HL-60 (cell line): ENCODE measurements at regions not wholly inside any gene's neighbourhood (a gene's known extent, or its start where the extent isn't known, plus 50 kb on each side); places are given as distances from the start of the nearest gene placed in this dataset.
"Not testable (repeated sequence)": the region's sequence is repeated elsewhere in the genome, so short reads cannot be mapped to it uniquely, and the experiment has no call there.

Experiments used
- DNase-seq, 2 experiments: peaks; one replicate each; pipeline ENCODE4 v3.0.0-alpha.2; 2010 to 2020; ENCODE audit warnings: low read depth in 1 of 2, low spot score in 1 of 2
- H3K27ac ChIP-seq: fragments of 250-450 bp; sonication (Bioruptor Pico); replicated peaks from 2 replicates; pipeline ENCODE4 v1.5.1; 2020; ENCODE audit warnings: mild to moderate bottlenecking, moderate library complexity
- H3K27me3 ChIP-seq: fragments of 250-450 bp; sonication (Bioruptor Pico); 2 replicates; pipeline ENCODE4 v1.5.1; 2021; ENCODE audit warnings: mild to moderate bottlenecking, moderate library complexity; ENCODE audit not compliant: insufficient read depth, poor library complexity, severe bottlenecking
- H3K4me3 ChIP-seq: replicated peaks from 2 replicates; pipeline ENCODE4 v1.5.1; 2011; ENCODE audit warnings: mild to moderate bottlenecking, control low read depth, low read length; ENCODE audit not compliant: insufficient read depth
- GABPA ChIP-seq: IDR thresholded peaks from 2 replicates; pipeline ENCODE4 v1.6.1; 2012; ENCODE audit warnings: low read depth
- POLR2AphosphoS5 ChIP-seq: IDR thresholded peaks from 2 replicates; pipeline ENCODE4 v1.6.1; 2012; ENCODE audit warnings: low read depth
- REST ChIP-seq: IDR thresholded peaks from 2 replicates; pipeline ENCODE4 v1.6.1; 2012; ENCODE audit warnings: low read depth; ENCODE audit not compliant: insufficient replicate concordance
- SPI1 ChIP-seq: IDR thresholded peaks from 2 replicates; pipeline ENCODE4 v1.6.1; 2012; ENCODE audit warnings: low read depth, mild to moderate bottlenecking, borderline replicate concordance
- TF ChIP-seq, protein P1 (sequence below): IDR thresholded peaks from one replicate; pipeline ENCODE4 v1.5.1; 2011; ENCODE audit warnings: low read length, control low read depth, inconsistent platforms; ENCODE audit not compliant: insufficient read depth

GRCh38 chr4:85187106-85187505 lies 220.6 kb upstream of the WDFY3 start:
- no peak overlapping the region for H3K4me3 ChIP-seq
- peaks cover 4% of the 10 kb centered on the region for H3K27me3 ChIP-seq
- H3K27ac ChIP-seq, result no peak overlapping the region
- no peak for DNase-seq
- TF ChIP-seq GABPA, result no peak
- TF ChIP-seq, protein P1, sequence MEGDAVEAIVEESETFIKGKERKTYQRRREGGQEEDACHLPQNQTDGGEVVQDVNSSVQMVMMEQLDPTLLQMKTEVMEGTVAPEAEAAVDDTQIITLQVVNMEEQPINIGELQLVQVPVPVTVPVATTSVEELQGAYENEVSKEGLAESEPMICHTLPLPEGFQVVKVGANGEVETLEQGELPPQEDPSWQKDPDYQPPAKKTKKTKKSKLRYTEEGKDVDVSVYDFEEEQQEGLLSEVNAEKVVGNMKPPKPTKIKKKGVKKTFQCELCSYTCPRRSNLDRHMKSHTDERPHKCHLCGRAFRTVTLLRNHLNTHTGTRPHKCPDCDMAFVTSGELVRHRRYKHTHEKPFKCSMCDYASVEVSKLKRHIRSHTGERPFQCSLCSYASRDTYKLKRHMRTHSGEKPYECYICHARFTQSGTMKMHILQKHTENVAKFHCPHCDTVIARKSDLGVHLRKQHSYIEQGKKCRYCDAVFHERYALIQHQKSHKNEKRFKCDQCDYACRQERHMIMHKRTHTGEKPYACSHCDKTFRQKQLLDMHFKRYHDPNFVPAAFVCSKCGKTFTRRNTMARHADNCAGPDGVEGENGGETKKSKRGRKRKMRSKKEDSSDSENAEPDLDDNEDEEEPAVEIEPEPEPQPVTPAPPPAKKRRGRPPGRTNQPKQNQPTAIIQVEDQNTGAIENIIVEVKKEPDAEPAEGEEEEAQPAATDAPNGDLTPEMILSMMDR, result no peak
- TF ChIP-seq SPI1, result no peak
- no peak for TF ChIP-seq REST
- TF ChIP-seq POLR2AphosphoS5, result no peak

GRCh38 chr4:85196015-85196414 lies 229.5 kb upstream of the WDFY3 start:
- DNase-seq, H3K4me3 ChIP-seq, H3K27me3 ChIP-seq, H3K27ac ChIP-seq: not testable (repeated sequence)

GRCh38 chr4:85200106-85200505 lies 233.6 kb upstream of the WDFY3 start:
- H3K4me3 ChIP-seq, result no peak overlapping the region
- no peak for TF ChIP-seq SPI1
- TF ChIP-seq REST, result no peak
- TF ChIP-seq, protein P1, result no peak
- no peak for TF ChIP-seq GABPA
- TF ChIP-seq POLR2AphosphoS5, result no peak
- DNase-seq, result no peak
- H3K27ac ChIP-seq, result no peak overlapping the region
- no peaks in the 10 kb centered on the region for H3K27me3 ChIP-seq

- Histone ChIP-seq H3K27ac (no peak overlapping the region), H3K4me3 (no peak overlapping the region), H3K27me3 (no peaks in the 10 kb centered on the region)
- DNase-seq, result no peak
- TF ChIP-seq POLR2AphosphoS5 (no peak), GABPA (no peak), REST (no peak), SPI1 (no peak)
- TF ChIP-seq, protein P1, result no peak
Observed at GRCh38 chr4:85209161-85209560, 242.7 kb upstream of the WDFY3 start.
